ENCODE measurements at regions not wholly inside any gene's neighbourhood (a gene's known extent, or its start where the extent isn't known, plus 50 kb on each side); places are given as distances from the start of the nearest gene placed in this dataset.

DNA sequence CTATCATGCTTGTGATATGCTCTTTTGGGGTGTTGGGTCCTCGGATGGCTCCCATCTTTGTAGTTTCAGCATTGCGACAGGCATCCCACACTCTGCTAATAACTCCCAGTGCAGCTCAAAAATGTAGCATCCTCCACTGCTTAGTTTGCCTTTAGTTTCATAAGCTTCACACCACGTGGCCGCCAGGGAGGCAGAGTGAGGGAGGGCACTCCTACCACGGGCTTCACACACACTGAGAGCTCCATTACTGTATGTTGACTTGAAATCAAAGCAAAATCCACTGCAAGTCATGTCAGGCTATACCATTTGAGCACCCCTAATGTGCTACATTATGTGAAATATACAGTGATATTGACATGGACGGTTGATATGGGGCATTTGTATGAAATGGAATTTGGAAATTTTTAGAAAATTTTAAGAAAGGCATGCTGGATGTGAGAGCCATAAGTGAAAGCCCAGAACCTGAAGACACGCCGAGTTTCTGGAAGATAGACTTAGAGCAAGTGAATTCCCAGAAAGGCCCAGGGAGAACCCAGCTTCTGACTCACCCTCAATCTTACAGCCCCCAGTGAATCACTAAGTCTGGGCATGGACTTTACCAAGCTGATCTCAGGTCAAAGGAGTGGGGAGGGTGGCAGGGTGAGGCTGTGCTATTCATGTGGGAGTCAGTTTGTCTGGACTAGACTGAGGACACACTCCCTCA is 94.1 kb downstream of the HSPH1 start:
- H4K20me1 ChIP-seq (replicated peaks; ENCODE audit: insufficient read depth): no peaks in the 10 kb centered on the region
- ATAC-seq: no peak
- H3K27me3 Mint-ChIP-seq (ENCODE audit: insufficient read depth, low read depth, poor library complexity): peaks cover 2% of the 10 kb centered on the region
- no peaks in the 10 kb centered on the region; the same call in 2 of the 3 replicates for H3K9me3 Mint-ChIP-seq
- TF ChIP-seq STAT1 (IDR thresholded peaks at IDR 0.05; ENCODE audit: unreplicated experiment) (no peak), NANOG (IDR thresholded peaks at IDR 0.05; ENCODE audit: borderline replicate concordance) (no peak), EZH2 (IDR thresholded peaks at IDR 0.05; ENCODE audit: low read depth, unreplicated experiment) (no peak), ZNF114 (CRISPR knock-in tag; IDR thresholded peaks at IDR 0.05) (no peak), JUNB (IDR thresholded peaks at IDR 0.05; ENCODE audit: unreplicated experiment) (no peak), CREB1 (CRISPR knock-in tag; IDR thresholded peaks at IDR 0.05; ENCODE audit: low read depth) (no peak), CTCF (conservative IDR thresholded peaks at IDR 0.05; ENCODE audit: low read depth in 2 of 2) (no peak), ZNF331 (CRISPR knock-in tag; IDR thresholded peaks at IDR 0.05; ENCODE audit: low read depth) (no peak), POLR2AphosphoS5 (IDR thresholded peaks at IDR 0.05; ENCODE audit: low read depth) (no peak), EZH2phosphoT487 (IDR thresholded peaks at IDR 0.05; ENCODE audit: unreplicated experiment) (no peak)
- TF ChIP-seq, protein P1, sequence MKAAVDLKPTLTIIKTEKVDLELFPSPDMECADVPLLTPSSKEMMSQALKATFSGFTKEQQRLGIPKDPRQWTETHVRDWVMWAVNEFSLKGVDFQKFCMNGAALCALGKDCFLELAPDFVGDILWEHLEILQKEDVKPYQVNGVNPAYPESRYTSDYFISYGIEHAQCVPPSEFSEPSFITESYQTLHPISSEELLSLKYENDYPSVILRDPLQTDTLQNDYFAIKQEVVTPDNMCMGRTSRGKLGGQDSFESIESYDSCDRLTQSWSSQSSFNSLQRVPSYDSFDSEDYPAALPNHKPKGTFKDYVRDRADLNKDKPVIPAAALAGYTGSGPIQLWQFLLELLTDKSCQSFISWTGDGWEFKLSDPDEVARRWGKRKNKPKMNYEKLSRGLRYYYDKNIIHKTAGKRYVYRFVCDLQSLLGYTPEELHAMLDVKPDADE (IDR thresholded peaks at IDR 0.05): no peak
- TF ChIP-seq, protein P2, sequence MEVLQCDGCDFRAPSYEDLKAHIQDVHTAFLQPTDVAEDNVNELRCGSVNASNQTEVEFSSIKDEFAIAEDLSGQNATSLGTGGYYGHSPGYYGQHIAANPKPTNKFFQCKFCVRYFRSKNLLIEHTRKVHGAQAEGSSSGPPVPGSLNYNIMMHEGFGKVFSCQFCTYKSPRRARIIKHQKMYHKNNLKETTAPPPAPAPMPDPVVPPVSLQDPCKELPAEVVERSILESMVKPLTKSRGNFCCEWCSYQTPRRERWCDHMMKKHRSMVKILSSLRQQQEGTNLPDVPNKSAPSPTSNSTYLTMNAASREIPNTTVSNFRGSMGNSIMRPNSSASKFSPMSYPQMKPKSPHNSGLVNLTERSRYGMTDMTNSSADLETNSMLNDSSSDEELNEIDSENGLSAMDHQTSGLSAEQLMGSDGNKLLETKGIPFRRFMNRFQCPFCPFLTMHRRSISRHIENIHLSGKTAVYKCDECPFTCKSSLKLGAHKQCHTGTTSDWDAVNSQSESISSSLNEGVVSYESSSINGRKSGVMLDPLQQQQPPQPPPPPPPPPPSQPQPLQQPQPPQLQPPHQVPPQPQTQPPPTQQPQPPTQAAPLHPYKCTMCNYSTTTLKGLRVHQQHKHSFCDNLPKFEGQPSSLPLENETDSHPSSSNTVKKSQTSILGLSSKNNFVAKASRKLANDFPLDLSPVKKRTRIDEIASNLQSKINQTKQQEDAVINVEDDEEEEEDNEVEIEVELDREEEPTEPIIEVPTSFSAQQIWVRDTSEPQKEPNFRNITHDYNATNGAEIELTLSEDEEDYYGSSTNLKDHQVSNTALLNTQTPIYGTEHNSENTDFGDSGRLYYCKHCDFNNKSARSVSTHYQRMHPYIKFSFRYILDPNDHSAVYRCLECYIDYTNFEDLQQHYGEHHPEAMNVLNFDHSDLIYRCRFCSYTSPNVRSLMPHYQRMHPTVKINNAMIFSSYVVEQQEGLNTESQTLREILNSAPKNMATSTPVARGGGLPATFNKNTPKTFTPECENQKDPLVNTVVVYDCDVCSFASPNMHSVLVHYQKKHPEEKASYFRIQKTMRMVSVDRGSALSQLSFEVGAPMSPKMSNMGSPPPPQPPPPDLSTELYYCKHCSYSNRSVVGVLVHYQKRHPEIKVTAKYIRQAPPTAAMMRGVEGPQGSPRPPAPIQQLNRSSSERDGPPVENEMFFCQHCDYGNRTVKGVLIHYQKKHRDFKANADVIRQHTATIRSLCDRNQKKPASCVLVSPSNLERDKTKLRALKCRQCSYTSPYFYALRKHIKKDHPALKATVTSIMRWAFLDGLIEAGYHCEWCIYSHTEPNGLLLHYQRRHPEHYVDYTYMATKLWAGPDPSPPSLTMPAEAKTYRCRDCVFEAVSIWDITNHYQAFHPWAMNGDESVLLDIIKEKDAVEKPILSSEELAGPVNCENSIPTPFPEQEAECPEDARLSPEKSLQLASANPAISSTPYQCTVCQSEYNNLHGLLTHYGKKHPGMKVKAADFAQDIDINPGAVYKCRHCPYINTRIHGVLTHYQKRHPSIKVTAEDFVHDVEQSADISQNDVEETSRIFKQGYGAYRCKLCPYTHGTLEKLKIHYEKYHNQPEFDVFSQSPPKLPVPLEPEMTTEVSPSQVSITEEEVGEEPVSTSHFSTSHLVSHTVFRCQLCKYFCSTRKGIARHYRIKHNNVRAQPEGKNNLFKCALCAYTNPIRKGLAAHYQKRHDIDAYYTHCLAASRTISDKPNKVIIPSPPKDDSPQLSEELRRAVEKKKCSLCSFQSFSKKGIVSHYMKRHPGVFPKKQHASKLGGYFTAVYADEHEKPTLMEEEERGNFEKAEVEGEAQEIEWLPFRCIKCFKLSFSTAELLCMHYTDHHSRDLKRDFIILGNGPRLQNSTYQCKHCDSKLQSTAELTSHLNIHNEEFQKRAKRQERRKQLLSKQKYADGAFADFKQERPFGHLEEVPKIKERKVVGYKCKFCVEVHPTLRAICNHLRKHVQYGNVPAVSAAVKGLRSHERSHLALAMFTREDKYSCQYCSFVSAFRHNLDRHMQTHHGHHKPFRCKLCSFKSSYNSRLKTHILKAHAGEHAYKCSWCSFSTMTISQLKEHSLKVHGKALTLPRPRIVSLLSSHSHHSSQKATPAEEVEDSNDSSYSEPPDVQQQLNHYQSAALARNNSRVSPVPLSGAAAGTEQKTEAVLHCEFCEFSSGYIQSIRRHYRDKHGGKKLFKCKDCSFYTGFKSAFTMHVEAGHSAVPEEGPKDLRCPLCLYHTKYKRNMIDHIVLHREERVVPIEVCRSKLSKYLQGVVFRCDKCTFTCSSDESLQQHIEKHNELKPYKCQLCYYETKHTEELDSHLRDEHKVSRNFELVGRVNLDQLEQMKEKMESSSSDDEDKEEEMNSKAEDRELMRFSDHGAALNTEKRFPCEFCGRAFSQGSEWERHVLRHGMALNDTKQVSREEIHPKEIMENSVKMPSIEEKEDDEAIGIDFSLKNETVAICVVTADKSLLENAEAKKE (CRISPR knock-in tag; IDR thresholded peaks at IDR 0.05): no peak
- TF ChIP-seq, protein P3, sequence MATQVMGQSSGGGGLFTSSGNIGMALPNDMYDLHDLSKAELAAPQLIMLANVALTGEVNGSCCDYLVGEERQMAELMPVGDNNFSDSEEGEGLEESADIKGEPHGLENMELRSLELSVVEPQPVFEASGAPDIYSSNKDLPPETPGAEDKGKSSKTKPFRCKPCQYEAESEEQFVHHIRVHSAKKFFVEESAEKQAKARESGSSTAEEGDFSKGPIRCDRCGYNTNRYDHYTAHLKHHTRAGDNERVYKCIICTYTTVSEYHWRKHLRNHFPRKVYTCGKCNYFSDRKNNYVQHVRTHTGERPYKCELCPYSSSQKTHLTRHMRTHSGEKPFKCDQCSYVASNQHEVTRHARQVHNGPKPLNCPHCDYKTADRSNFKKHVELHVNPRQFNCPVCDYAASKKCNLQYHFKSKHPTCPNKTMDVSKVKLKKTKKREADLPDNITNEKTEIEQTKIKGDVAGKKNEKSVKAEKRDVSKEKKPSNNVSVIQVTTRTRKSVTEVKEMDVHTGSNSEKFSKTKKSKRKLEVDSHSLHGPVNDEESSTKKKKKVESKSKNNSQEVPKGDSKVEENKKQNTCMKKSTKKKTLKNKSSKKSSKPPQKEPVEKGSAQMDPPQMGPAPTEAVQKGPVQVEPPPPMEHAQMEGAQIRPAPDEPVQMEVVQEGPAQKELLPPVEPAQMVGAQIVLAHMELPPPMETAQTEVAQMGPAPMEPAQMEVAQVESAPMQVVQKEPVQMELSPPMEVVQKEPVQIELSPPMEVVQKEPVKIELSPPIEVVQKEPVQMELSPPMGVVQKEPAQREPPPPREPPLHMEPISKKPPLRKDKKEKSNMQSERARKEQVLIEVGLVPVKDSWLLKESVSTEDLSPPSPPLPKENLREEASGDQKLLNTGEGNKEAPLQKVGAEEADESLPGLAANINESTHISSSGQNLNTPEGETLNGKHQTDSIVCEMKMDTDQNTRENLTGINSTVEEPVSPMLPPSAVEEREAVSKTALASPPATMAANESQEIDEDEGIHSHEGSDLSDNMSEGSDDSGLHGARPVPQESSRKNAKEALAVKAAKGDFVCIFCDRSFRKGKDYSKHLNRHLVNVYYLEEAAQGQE (IDR thresholded peaks at IDR 0.05; ENCODE audit: unreplicated experiment): no peak
- H3K4me3 ChIP-seq: no peak overlapping the region
- H3K27ac Mint-ChIP-seq: no peak overlapping the region
- no peak overlapping the region for H2AFZ ChIP-seq
- no peaks in the 10 kb centered on the region for H3K79me2 ChIP-seq (replicated peaks; ENCODE audit: insufficient read depth)
- H3K36me3 Mint-ChIP-seq (ENCODE audit: low read depth): no peaks in the 10 kb centered on the region; the same call in 2 of the 3 replicates
- peaks cover 7% of the 10 kb centered on the region; the same call in 1 of the 2 replicates for H3K4me1 ChIP-seq (ENCODE audit: insufficient read depth)
- H3K27me3 ChIP-seq (ENCODE audit: insufficient read depth): no peaks in the 10 kb centered on the region
- no peak overlapping the region for H3K4me3 Mint-ChIP-seq
- peaks cover 25% of the 10 kb centered on the region for H3K9me2 ChIP-seq (ENCODE audit: insufficient read depth)
- H3K4me2 ChIP-seq: no peak overlapping the region
- peaks cover 8% of the 10 kb centered on the region for H3K4me1 Mint-ChIP-seq
- no peak overlapping the region for H3K27ac ChIP-seq (ENCODE audit: low read depth)
- DNase-seq (ENCODE audit: low spot score): no peak
- H3K36me3 ChIP-seq (ENCODE audit: insufficient read depth): no peaks in the 10 kb centered on the region
- no peaks in the 10 kb centered on the region for H3F3A ChIP-seq (replicated peaks; ENCODE audit: low read depth)
